Calu3 (cell line): ENCODE measurements at regions not wholly inside any gene's neighbourhood (a gene's known extent, or its start where the extent isn't known, plus 50 kb on each side); places are given as distances from the start of the nearest gene placed in this dataset.

Experiments
- BruUV-seq: library from RNA; stranded (reverse); fragments of 400-500 nt; replicated peaks from 2 replicates; lab custom pipeline; 2021; lab: Mats Ljungman, UMichigan
- CTCF ChIA-PET: fragments of 300-600 bp; sonication (Branson Sonifier 250); formaldehyde crosslinking; loops from one replicate; lab custom pipeline; 2022; ENCODE audit warnings: antibody characterized with exemption; lab: Charles Lee
- DNase-seq: peaks from one replicate; pipeline ENCODE4 v3.0.0; 2022
- H3K27ac Mint-ChIP-seq: one replicate; pipeline ENCODE4 v1.8.0; 2022; ENCODE audit warnings: mixed read lengths; ENCODE audit not compliant: unreplicated experiment
- H3K27me3 Mint-ChIP-seq: one replicate; pipeline ENCODE4 v1.8.0; 2022; ENCODE audit warnings: mixed read lengths; ENCODE audit not compliant: unreplicated experiment
- H3K36me3 Mint-ChIP-seq: one replicate; pipeline ENCODE4 v1.8.0; 2022; ENCODE audit warnings: mild to moderate bottlenecking, moderate library complexity, mixed read lengths; ENCODE audit not compliant: insufficient read depth, unreplicated experiment
- H3K4me1 Mint-ChIP-seq: one replicate; pipeline ENCODE4 v1.8.0; 2022; ENCODE audit warnings: mild to moderate bottlenecking, low read depth, mixed read lengths; ENCODE audit not compliant: unreplicated experiment
- H3K4me3 Mint-ChIP-seq: one replicate; pipeline ENCODE4 v1.8.0; 2022; ENCODE audit warnings: mild to moderate bottlenecking, low read depth, moderate library complexity, mixed read lengths; ENCODE audit not compliant: unreplicated experiment
- H3K9me3 Mint-ChIP-seq: one replicate; pipeline ENCODE4 v1.8.0; 2022; ENCODE audit warnings: low read depth, mixed read lengths; ENCODE audit not compliant: unreplicated experiment
- intact Hi-C: fragments of 100-400 bp; cut with micrococcal nuclease; formaldehyde crosslinking; loops from one replicate; pipeline ENCODE4 v1.10.0; 2022; ENCODE audit not compliant: unreplicated experiment
- TF ChIP-seq, protein P1 (sequence below): fragments of 200-600 bp; IDR thresholded peaks from one replicate; pipeline ENCODE4 v1.8.0; 2022; ENCODE audit warnings: antibody characterized with exemption; ENCODE audit not compliant: unreplicated experiment

DNA sequence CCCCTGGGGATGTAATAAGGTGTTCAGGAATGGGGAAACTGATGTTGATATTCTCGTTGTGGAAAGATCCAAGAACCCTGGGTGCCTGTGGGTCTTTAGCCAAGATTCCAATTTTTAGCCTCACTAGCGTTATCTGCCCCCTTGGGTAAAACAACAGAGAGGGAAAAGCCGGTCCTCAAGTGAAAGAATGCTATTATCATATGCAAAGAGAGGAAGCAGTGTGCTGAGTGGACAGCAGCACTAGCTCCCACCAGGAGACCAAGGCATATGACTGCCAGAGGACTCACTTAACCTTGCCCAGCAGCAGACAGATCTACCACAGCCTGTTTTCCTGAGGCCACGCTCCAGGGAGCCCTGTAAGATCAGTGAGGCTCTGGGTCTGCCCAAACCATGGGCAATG lies 257.9 kb upstream of the CPEB2 start:
- Mint-ChIP-seq H3K4me3 (no peak overlapping the region), H3K36me3 (no peaks in the 10 kb centered on the region), H3K4me1 (no peaks in the 10 kb centered on the region), H3K27ac (no peak overlapping the region), H3K9me3 (no peaks in the 10 kb centered on the region), H3K27me3 (peaks cover 11% of the 10 kb centered on the region)
- CTCF ChIA-PET, result no interaction called here
- no TSS peak for BruUV-seq
- intact Hi-C loops, result no loop called here
- DNase-seq, result no peak
- TF ChIP-seq, protein P1, sequence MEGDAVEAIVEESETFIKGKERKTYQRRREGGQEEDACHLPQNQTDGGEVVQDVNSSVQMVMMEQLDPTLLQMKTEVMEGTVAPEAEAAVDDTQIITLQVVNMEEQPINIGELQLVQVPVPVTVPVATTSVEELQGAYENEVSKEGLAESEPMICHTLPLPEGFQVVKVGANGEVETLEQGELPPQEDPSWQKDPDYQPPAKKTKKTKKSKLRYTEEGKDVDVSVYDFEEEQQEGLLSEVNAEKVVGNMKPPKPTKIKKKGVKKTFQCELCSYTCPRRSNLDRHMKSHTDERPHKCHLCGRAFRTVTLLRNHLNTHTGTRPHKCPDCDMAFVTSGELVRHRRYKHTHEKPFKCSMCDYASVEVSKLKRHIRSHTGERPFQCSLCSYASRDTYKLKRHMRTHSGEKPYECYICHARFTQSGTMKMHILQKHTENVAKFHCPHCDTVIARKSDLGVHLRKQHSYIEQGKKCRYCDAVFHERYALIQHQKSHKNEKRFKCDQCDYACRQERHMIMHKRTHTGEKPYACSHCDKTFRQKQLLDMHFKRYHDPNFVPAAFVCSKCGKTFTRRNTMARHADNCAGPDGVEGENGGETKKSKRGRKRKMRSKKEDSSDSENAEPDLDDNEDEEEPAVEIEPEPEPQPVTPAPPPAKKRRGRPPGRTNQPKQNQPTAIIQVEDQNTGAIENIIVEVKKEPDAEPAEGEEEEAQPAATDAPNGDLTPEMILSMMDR, result no peak

DNA sequence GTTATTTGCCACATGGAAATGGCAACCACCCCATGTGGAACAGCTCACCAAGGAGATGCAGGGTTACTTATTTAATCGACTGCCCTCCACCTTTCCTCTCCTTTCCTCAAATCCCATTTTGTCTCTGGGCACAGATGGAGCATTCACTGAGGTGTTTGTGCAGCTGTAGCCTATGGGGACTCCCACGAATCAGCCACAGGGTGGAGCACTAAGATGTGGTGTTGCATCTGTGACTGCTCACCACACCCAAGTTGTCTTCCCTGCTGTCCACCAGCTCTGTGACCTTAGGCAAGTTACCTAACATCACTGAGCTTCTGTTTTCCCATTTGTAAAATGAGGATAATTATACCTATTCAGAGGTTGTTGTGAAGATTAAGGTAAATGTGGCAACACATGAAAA lies 252.4 kb upstream of the CPEB2 start:
- DNase-seq, result peak; percentile 7
- no peak overlapping the region for H3K4me3 Mint-ChIP-seq
- intact Hi-C loops, result loop anchor here (5.0 kb wide), 1 partner anchor 238 kb away; no protein-coding TSS in a partner anchor
- H3K27ac Mint-ChIP-seq, result no peak overlapping the region
- TF ChIP-seq, protein P1, result no peak
- H3K9me3 Mint-ChIP-seq, result peaks cover 6% of the 10 kb centered on the region
- BruUV-seq, result no TSS peak
- CTCF ChIA-PET, result no interaction called here
- H3K36me3 Mint-ChIP-seq, result no peaks in the 10 kb centered on the region
- no peaks in the 10 kb centered on the region for H3K4me1 Mint-ChIP-seq
- peaks cover 11% of the 10 kb centered on the region for H3K27me3 Mint-ChIP-seq

DNA sequence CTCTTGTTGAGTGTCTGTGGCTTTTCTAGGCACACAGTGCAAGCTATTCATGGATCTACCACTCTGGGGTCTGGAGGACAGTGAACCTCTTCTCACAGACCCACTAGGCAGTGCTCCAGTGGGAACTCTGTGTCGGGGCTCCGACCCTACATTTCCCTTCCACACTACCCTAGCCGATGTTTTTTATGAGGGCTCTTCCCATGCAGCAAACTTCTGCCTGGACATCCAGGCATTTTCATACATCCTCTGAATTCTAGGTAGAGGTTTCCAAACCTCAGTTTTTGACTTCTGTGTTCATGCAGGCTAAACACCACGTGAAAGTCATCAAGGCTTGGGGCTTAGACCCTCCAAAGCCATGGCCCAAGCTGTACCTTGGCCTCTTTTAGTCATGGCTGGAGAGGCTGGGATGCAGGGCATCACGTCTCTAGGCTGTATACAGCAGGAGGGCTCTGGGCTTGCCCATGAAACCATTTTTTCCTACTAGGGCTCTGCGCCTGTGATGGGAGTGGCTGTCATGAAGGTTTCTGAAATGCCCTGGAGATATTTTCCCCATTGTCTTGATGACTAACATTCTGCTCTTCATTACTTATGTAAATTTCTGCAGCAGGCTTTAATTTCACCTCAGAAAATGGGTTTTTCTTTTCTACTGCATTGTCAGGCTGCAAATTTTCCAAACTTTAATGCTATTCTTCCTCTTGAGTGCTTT lies 249.8 kb upstream of the CPEB2 start:
- no TSS peak for BruUV-seq
- TF ChIP-seq, protein P1, result no peak
- H3K9me3 Mint-ChIP-seq, result peaks cover 6% of the 10 kb centered on the region

DNA sequence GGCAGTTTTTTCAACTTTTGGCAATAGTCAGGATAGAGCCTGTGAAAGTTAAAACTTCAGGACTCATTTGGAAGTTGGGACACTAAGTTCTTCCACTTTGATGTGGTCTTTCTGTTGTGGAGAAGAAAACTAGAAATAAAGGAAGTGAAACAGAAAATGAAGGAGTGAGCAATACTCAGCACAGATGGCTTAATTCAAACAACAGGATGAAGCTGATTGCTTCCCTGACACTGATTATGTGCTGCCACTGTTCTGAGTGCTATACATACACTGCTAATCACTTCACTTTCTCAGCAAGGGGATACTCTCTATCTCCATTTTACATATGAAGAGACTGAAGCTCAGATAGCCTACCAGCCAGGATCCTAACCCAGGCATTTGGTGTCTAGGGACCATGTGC lies 235.1 kb upstream of the CPEB2 start:
- no peaks in the 10 kb centered on the region for H3K36me3 Mint-ChIP-seq
- no peak overlapping the region for H3K4me3 Mint-ChIP-seq
- intact Hi-C loops, result no loop called here
- TF ChIP-seq, protein P1, result no peak
- peaks cover 2% of the 10 kb centered on the region for H3K9me3 Mint-ChIP-seq
- H3K4me1 Mint-ChIP-seq, result no peaks in the 10 kb centered on the region
- CTCF ChIA-PET, result no interaction called here
- no TSS peak for BruUV-seq
- DNase-seq, result no peak
- no peak overlapping the region for H3K27ac Mint-ChIP-seq
- no peaks in the 10 kb centered on the region for H3K27me3 Mint-ChIP-seq

More for the DNA sequence above, 249.8 kb upstream of the CPEB2 start:
- Mint-ChIP-seq H3K4me3 (no peak overlapping the region), H3K27ac (no peak overlapping the region), H3K4me1 (no peaks in the 10 kb centered on the region), H3K27me3 (peaks cover 11% of the 10 kb centered on the region), H3K36me3 (no peaks in the 10 kb centered on the region)
- CTCF ChIA-PET, result no interaction called here
- intact Hi-C loops, result loop anchor here (5.0 kb wide), 1 partner anchor 240 kb away; no protein-coding TSS in a partner anchor
- no peak for DNase-seq
